ENCODE measurements at regions not wholly inside any gene's neighbourhood (a gene's known extent, or its start where the extent isn't known, plus 50 kb on each side); places are given as distances from the start of the nearest gene placed in this dataset.

- no peak overlapping the region for H2AK5ac ChIP-seq (ENCODE audit: low read depth, low read length)
- H3K18ac ChIP-seq (ENCODE audit: low read depth, low read length) = no peak overlapping the region
- no peak overlapping the region for H4K5ac ChIP-seq (ENCODE audit: low read depth, low read length)
- H2BK20ac ChIP-seq (ENCODE audit: low read depth, low read length) = no peak overlapping the region
- no peaks in the 10 kb centered on the region for H3K79me1 ChIP-seq (ENCODE audit: low read depth in 1 of 2, low read length in 2 of 2)
- H3K36me3 ChIP-seq (ENCODE audit: control insufficient read depth, insufficient read depth, low read length) = no peaks in the 10 kb centered on the region
- ATAC-seq (ENCODE audit: low read depth) (no peak), DNase-seq (no peak)
- H3K56ac ChIP-seq (ENCODE audit: extremely low read depth, insufficient read depth, low read length) = no peak overlapping the region
- H3K23ac ChIP-seq (ENCODE audit: low read depth, low read length) = no peak overlapping the region
- POLR2A ChIA-PET (ENCODE audit: unreplicated experiment) = no interaction called here
- no peak overlapping the region for H3K4me3 ChIP-seq (ENCODE audit: insufficient read depth, low read depth, low read length)
- no peak overlapping the region for H4K91ac ChIP-seq (ENCODE audit: insufficient read depth, low read depth, low read length)
- no peak overlapping the region for H3K9ac ChIP-seq (ENCODE audit: low read depth, low read length)
- no peak overlapping the region for H3K4me2 ChIP-seq (ENCODE audit: low read depth, low read length)
- no TSS peak for BruUV-seq (replicated peaks)
- no peak overlapping the region for H2AK9ac ChIP-seq (replicated peaks; ENCODE audit: low read depth, low read length, poor library complexity)
- no peaks in the 10 kb centered on the region for H4K20me1 ChIP-seq (ENCODE audit: insufficient read depth, low read length)
- H2BK15ac ChIP-seq (ENCODE audit: low read depth, low read length) = no peak overlapping the region
- H3K27ac ChIP-seq (ENCODE audit: insufficient read depth, low read length) = no peak overlapping the region
- no peaks in the 10 kb centered on the region for H3K27me3 ChIP-seq (ENCODE audit: control insufficient read depth, insufficient read depth, low read length)
- no peaks in the 10 kb centered on the region for H3K9me1 ChIP-seq (ENCODE audit: insufficient read depth, low read length)
- CTCF ChIA-PET = no interaction called here
- intact Hi-C loops (cut with micrococcal nuclease) (no loop called here), in situ Hi-C loops (cut with MboI; ENCODE audit: low sequenced_read_pairs) (no loop called here), dilution Hi-C loops (cut with HindIII; ENCODE audit: low sequenced_read_pairs, unreplicated experiment) (no loop called here)
- no peak overlapping the region for H3K4ac ChIP-seq (ENCODE audit: low read depth, low read length)
- no CpG with 5 or more reads among the region's 4 CpGs for WGBS, 2 experiments (ENCODE audit: extremely low coverage in 2 of 2, insufficient read length in 1 of 2)
- H3K4me1 ChIP-seq (ENCODE audit: control insufficient read depth, insufficient read depth, low read length) = no peaks in the 10 kb centered on the region
- H2BK120ac ChIP-seq (ENCODE audit: low read depth, low read length) = no peak overlapping the region
- no peak overlapping the region for H2BK5ac ChIP-seq (ENCODE audit: low read depth, low read length, poor library complexity, severe bottlenecking)
- H4K8ac ChIP-seq (ENCODE audit: low read depth in 2 of 2, low read length in 2 of 2) = no peak overlapping the region
- H3K9me3 ChIP-seq (ENCODE audit: control insufficient read depth, insufficient read depth, low read length) = no peaks in the 10 kb centered on the region
- TF ChIP-seq FOS (IDR thresholded peaks at IDR 0.05; ENCODE audit: low read depth, low read length) = no peak
- TF ChIP-seq CEBPB (IDR thresholded peaks at IDR 0.05; ENCODE audit: low read depth, low read length) = no peak
- TF ChIP-seq MXI1 (IDR thresholded peaks at IDR 0.05; ENCODE audit: borderline replicate concordance, low read depth, low read length) = no peak
- TF ChIP-seq RFX5 (IDR thresholded peaks at IDR 0.05; ENCODE audit: low read depth, low read length) = no peak
- TF ChIP-seq CHD1 (IDR thresholded peaks at IDR 0.05; ENCODE audit: low read depth, low read length) = no peak
- TF ChIP-seq MAZ (IDR thresholded peaks at IDR 0.05; ENCODE audit: borderline replicate concordance, low read depth, low read length) = no peak
- no peak for TF ChIP-seq RAD21 (IDR thresholded peaks at IDR 0.05; ENCODE audit: low read length)
- no peak for TF ChIP-seq ELK1 (IDR thresholded peaks at IDR 0.05; ENCODE audit: borderline replicate concordance, low read depth, low read length)
- TF ChIP-seq NFE2L2 (IDR thresholded peaks at IDR 0.05; ENCODE audit: low read depth, low read length) = no peak
- no peak overlapping the region for H3K14ac ChIP-seq (replicated peaks; ENCODE audit: low read depth, low read length)
- no peak overlapping the region for H2AFZ ChIP-seq (replicated peaks; ENCODE audit: low read length, poor library complexity)
Observed at GRCh38 chr13:91078093-91078679, 269.3 kb upstream of the MIR17HG start.

Data from IMR-90 (cell line).